Lung (tissue), 11 donors: ENCODE measurements at regions not wholly inside any gene's neighbourhood (a gene's known extent, or its start where the extent isn't known, plus 50 kb on each side); places are given as distances from the start of the nearest gene placed in this dataset.
"Not testable (repeated sequence)": the region's sequence is repeated elsewhere in the genome, so short reads cannot be mapped to it uniquely, and the experiment has no call there.

ENCODE experiments used
- ATAC-seq: fragments of 200-7000 bp; cut with Tn5 transposase; one replicate; pipeline ENCODE4 v1.9.1; 2020; ENCODE audit warnings: moderate number of reproducible peaks; ENCODE audit not compliant: insufficient read depth, low FRiP score
- DNase-seq, 3 donors: peaks; one replicate each; pipeline ENCODE4 v3.0.0-alpha.2; 2013 to 2017
- H3K27ac ChIP-seq, 2 donors: one replicate each; pipeline ENCODE4 v1.5.1; 2013; ENCODE audit warnings: mild to moderate bottlenecking in 2 of 2, moderate library complexity in 2 of 2, control low read depth in 1 of 2, inconsistent platforms in 1 of 2, low read depth in 1 of 2, low read length in 1 of 2
- H3K27me3 ChIP-seq, 3 donors: one replicate each; pipeline ENCODE4 v1.5.1; 2013; ENCODE audit warnings: low read length in 2 of 3; ENCODE audit not compliant: control insufficient read depth in 3 of 3, insufficient read depth in 3 of 3
- H3K36me3 ChIP-seq, 4 donors: one replicate each; pipeline ENCODE4 v1.5.1; 2013; ENCODE audit warnings: low read length in 4 of 4, mild to moderate bottlenecking in 1 of 4, moderate library complexity in 1 of 4; ENCODE audit not compliant: control insufficient read depth in 4 of 4, insufficient read depth in 4 of 4
- H3K4me1 ChIP-seq, 5 donors: one replicate each; pipeline ENCODE4 v1.5.1; 2013; ENCODE audit warnings: low read length in 5 of 5, mild to moderate bottlenecking in 2 of 5, moderate library complexity in 1 of 5; ENCODE audit not compliant: control insufficient read depth in 5 of 5, insufficient read depth in 5 of 5
- H3K4me3 ChIP-seq: one replicate; pipeline ENCODE4 v1.5.1; 2013; ENCODE audit warnings: mild to moderate bottlenecking, control low read depth, moderate library complexity
- H3K9ac ChIP-seq, 2 donors: one replicate each; pipeline ENCODE4 v1.5.1; 2013; ENCODE audit warnings: low read length in 2 of 2, control low read depth in 1 of 2; ENCODE audit not compliant: insufficient read depth in 1 of 2
- H3K9me3 ChIP-seq, 4 donors: one replicate each; pipeline ENCODE4 v1.5.1; 2013; ENCODE audit warnings: low read length in 3 of 4, mild to moderate bottlenecking in 1 of 4, moderate library complexity in 1 of 4; ENCODE audit not compliant: control insufficient read depth in 4 of 4, insufficient read depth in 3 of 4
- WGBS, 2 donors: extraction: QIAGEN DNeasy Blood & Tissue Kit; methylation state at CpG; one replicate each; pipeline ENCODE4 v1.1.7; 2013; 5-methylcytosine and 5-hydroxymethylcytosine counted together
- TF ChIP-seq, protein P1 (sequence below): IDR thresholded peaks from 2 replicates; pipeline ENCODE4 v1.5.1; 2012; ENCODE audit warnings: mild to moderate bottlenecking; ENCODE audit errors: control extremely low read depth, extremely low read depth
- donor health status: control.
- donor health status: control.
- donor health status: Bipolar disorder and iron deficiency.
- donor health status: healthy.
- donor health status: DM: yes; HTN: yes; CAD: no.

DNA sequence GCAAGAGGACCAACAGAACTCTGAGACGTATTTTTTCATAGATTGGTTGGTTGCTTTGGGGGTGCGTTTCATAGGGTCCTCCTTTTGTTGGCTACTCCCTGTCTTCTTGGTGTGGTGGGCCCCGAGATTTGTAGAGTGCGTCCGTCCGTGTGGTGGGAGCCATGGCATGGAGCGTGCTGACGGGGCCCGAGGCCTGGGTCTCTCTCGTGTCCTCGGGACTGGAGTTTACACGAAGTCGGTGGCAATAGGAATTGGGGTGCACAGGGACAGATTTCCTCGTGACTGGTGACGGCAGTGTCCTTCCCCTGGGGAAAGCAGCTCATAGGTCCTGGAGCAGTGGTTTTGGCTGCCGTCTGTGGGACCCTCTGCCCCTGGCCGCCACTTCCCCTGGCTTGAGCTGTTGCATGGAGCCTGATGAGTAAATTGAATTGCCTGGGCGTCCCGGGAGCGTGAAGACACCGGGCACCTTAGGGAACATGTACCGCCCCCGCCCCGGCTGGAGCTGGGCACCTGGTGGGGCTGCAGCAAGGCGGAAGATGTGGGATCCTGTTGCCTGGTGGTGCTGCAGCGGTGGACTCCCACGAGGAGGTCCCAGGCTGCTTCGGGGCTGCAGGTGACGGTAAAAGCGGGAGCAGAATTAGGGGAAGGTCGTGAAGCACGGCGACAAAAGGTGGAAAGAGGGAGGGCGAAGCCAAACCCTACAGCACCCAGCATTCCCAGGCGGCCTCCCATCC lies 153.7 kb upstream of the ALG10B start:
- TF ChIP-seq, protein P1, sequence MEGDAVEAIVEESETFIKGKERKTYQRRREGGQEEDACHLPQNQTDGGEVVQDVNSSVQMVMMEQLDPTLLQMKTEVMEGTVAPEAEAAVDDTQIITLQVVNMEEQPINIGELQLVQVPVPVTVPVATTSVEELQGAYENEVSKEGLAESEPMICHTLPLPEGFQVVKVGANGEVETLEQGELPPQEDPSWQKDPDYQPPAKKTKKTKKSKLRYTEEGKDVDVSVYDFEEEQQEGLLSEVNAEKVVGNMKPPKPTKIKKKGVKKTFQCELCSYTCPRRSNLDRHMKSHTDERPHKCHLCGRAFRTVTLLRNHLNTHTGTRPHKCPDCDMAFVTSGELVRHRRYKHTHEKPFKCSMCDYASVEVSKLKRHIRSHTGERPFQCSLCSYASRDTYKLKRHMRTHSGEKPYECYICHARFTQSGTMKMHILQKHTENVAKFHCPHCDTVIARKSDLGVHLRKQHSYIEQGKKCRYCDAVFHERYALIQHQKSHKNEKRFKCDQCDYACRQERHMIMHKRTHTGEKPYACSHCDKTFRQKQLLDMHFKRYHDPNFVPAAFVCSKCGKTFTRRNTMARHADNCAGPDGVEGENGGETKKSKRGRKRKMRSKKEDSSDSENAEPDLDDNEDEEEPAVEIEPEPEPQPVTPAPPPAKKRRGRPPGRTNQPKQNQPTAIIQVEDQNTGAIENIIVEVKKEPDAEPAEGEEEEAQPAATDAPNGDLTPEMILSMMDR: no peak
- Histone ChIP-seq H3K4me1 (no peaks in the 10 kb centered on the region), H3K36me3 (no peaks in the 10 kb centered on the region), H3K27ac (no peak overlapping the region), H3K27me3 (no peaks in the 10 kb centered on the region), H3K9me3 (peaks cover 0 to 10% (median 0%) of the 10 kb centered on the region in 4 donors), H3K4me3 (no peak overlapping the region), H3K9ac (no peak overlapping the region)
- 93% methylated on average over 35 of the region's 35 CpGs for WGBS, 2 donors
- DNase-seq (no peak), ATAC-seq (no peak)

DNA sequence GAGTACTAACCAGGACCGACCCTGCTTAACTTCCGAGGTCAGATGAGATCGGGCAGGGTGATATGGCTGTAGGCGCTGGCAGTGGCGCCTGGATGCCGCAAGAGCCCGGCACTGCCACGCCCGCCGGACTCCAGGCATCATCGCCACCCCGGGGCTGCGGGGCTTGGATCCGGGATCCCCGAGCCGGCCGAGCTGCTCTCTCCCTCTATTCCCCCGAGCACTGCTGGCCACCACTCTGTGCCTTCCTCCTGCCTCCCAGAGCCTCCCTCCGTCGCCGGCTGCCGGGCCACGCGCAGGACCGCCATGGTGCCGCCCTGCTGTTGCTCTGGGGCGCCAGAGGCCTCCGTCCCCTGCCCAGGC lies 153.2 kb upstream of the ALG10B start:
- TF ChIP-seq, protein P1: no peak
- Histone ChIP-seq H3K27ac (no peak overlapping the region), H3K9me3 (peaks cover 0 to 10% (median 0%) of the 10 kb centered on the region in 4 donors), H3K27me3 (no peaks in the 10 kb centered on the region), H3K9ac (no peak overlapping the region), H3K4me1 (no peaks in the 10 kb centered on the region), H3K36me3 (no peaks in the 10 kb centered on the region), H3K4me3 (no peak overlapping the region)
- ATAC-seq (no peak), DNase-seq (no peak)
- 92 to 94% methylated on average over 24 to 28 of the region's 28 CpGs for WGBS, 2 donors

DNA sequence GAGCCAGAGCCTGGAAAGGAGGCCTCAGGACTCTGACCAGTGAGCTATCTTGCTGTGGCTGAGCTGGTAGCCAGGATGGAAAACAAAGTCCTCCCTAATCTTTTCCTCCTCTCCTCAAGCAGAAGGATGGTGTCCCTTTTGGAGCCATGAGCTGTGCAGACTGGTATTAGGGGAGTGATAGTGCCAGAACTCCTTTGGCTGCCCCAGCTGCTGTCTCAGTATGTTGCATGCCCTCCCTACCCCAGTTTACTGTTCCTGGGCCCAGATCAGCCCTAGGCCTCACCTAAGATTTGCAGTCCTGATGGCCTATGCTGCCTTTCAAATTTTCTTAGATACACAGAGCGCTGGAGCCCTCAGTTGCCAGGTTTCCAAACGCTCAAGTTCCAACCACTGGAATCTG lies 150.3 kb upstream of the ALG10B start:
- no peaks in the 10 kb centered on the region for H3K36me3 ChIP-seq
- no peaks in the 10 kb centered on the region for H3K27me3 ChIP-seq
- peaks cover 0 to 7% (median 0%) of the 10 kb centered on the region in 4 donors for H3K9me3 ChIP-seq
- no peaks in the 10 kb centered on the region for H3K4me1 ChIP-seq
- no peak for ATAC-seq
- no peak overlapping the region for H3K4me3 ChIP-seq
- WGBS, 2 donors: 87 to 93% methylated on average over 2 of the region's 2 CpGs
- H3K27ac ChIP-seq: no peak overlapping the region
- DNase-seq: no peak
- no peak overlapping the region for H3K9ac ChIP-seq
- TF ChIP-seq, protein P1: no peak

DNA sequence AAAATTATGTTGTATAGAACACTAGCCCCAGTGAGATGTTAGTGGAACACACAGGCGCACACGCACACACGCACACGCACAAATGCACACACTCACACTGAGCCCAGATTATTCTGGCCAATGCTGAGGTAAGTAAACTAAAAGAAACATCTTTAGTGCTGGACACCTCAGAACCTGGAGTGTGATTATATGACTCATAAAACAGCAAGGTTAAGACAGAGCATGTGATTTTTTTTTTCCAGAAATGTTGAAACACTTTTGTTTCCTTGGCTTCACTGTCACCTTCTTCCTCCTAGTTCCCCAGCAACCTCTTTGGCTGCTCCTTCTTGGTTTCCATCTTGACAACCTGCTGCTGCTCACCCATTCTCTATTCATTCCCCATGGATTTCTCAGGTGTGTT lies 141.0 kb upstream of the ALG10B start:
- no peak for ATAC-seq

DNA sequence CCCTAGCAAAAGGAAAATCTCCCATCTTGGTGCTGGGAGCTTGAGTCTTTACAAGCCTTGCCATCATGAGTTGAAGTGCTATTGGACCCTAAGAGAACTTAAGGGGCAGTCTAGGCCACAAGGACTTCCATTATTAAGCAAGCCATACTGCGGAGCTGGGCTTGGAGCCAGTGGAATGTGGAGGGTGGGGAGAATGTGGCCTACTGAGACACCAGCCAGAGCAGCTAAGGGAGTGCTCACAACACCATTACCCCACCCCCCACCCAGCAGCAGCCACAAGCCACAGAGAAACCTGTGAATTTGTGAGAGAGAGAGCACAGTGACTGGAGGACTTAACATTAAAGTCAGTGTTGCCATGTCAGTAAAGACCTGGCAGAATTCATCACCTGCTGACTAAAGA lies 133.0 kb upstream of the ALG10B start:
- not testable (repeated sequence) for H3K27me3 ChIP-seq, H3K27ac ChIP-seq, H3K9me3 ChIP-seq, DNase-seq, H3K4me1 ChIP-seq, H3K4me3 ChIP-seq, H3K36me3 ChIP-seq, H3K9ac ChIP-seq
- peak; percentile 34 for ATAC-seq
- 74 to 88% methylated on average over 1 of the region's 1 CpG for WGBS, 2 donors

More for the DNA sequence above, 141.0 kb upstream of the ALG10B start:
- TF ChIP-seq, protein P1: no peak
- DNase-seq: no peak
- Histone ChIP-seq H3K27me3 (no peaks in the 10 kb centered on the region), H3K27ac (no peak overlapping the region), H3K4me3 (no peak overlapping the region), H3K36me3 (no peaks in the 10 kb centered on the region), H3K9ac (no peak overlapping the region), H3K9me3 (peaks cover 0 to 8% (median 0%) of the 10 kb centered on the region in 4 donors), H3K4me1 (peaks cover 0 to 2% (median 0%) of the 10 kb centered on the region in 5 donors)
- WGBS, 2 donors: 93 to 94% methylated on average over 4 of the region's 4 CpGs
